ENCODE measurements at regions not wholly inside any gene's neighbourhood (a gene's known extent, or its start where the extent isn't known, plus 50 kb on each side); places are given as distances from the start of the nearest gene placed in this dataset.

DNA sequence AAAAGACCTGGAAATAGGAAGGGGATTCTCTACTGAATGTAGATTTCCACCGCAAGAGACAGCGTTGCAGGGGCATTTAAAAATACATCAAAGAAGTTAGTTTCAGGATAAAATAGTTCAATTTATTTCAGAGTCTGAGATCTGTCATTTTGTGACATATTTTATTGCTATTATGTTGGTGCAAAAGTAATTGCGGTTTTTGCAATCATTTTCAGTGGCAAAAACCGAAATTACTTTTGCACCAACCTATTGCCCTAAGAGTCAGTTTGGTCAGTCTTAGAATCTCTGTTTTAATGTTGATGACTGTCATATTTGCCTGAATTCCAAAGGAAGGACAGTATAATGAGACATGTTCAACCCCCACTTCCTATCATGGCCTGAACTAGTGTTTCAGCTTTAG, 219.5 kb upstream of the CDH10 start:
- TF ChIP-seq POLR2A (IDR thresholded peaks at IDR 0.05; ENCODE audit: low read length) (no peak), GATA1 (IDR thresholded peaks at IDR 0.05; ENCODE audit: low read depth, low read length) (no peak)

All from erythroblast (primary cell).